Medulla oblongata (tissue), 1 donor: ENCODE measurements at regions not wholly inside any gene's neighbourhood (a gene's known extent, or its start where the extent isn't known, plus 50 kb on each side); places are given as distances from the start of the nearest gene placed in this dataset.
A peak's percentile ranks its signal among the peaks of the same experiment; 100 is the strongest.

Source experiments
- DNase-seq: peaks from one replicate; pipeline ENCODE4 v3.0.0-alpha.2; 2015; ENCODE audit errors: extremely low spot score

- DNase-seq: no peak
Observed at GRCh38 chr13:103356226-103356864, 290.1 kb upstream of the SLC10A2 start.

DNA sequence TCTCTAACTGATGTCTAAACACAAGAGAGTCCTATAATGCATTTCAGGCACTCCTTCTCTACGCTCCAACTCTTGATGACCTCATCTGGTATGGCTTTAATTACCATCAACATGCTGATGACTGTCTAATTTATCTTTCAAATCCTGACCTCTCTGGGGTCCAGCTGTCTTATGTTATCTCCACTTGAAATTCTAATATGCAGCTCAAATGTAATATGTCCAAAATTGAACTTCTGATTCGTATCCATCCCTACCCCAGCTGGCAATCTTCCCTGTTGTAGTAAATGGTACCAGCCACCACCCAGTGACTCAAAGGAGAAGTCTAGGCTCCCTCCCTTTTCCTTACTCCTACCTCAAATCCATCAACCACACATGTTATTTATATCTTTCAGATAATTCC lies 288.0 kb upstream of the SLC10A2 start:
- DNase-seq: no peak

DNA sequence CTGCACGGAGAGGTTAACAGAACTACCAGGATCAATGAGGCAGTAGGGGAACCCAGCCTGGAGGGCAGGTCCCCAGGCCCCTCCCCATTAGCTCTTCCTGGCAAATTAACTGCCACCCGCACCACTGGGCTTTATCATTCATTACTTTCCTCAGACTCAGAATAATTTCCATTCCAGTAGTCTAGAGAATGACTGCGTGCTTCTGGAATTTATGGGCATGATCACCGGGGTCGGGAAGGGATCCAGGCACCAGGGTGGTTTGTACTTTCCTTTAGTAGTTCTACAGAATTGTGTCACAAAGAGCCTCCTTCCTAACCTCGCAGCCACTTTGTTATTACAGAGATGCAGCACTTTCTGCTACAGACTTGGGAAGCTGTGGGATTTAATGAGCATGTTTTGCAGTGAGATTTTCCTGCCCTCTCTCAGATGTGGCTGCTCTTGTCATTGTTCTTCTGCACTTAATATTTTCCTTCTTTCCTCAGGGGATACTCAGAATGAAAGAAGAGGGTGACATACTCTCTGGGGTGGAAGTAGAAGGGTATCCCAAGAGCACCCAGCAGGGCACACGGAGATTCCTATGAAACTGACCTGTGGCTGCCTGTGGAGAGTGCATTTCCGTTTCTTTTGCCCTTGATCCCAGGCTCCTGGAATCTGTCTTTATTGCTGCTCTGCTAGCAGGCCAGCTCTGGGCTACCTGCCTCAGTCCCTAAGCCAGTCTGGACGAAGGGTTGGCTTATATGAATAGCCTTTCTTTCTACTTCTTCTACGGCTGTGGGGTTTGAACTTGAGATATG lies 285.0 kb upstream of the SLC10A2 start:
- no peak for DNase-seq

GRCh38 chr13:103350147-103350546 lies 283.9 kb upstream of the SLC10A2 start:
- DNase-seq: no peak

DNA sequence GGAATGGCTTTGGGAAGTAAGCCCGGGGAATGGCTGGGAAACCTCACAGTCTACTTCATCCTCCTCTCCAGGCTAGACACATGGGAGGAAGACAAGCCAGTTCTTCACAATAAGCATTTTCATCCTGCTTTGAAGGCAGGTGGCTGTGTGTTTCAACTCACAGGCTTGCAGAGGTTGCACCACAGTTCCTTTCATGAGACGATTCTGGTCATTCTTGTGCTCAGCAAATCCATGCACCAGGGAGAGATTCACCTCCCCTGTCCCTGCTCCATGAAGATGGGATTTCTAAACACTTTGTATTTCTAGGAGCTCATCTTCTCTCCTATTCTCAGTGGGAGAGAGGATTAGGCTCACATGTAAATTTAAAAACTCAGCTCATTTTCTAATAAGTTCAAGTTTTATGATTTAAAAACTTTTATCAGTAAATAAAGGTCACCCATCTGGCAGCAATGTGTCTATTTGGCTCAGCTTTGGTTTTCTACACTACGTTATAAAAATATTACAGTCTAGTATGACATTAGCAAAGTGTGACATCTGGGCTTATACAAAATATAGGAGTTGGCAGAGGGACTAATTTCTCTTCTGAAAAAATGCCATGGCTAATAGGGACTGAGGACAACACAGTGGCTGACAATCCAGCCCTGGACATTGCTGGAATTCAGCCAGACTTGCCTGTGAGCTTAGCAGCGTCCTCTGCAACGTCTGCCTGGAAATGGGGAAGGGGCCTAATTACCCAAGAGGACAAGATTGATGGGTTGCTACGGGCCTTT lies 283.2 kb upstream of the SLC10A2 start:
- no peak for DNase-seq

DNA sequence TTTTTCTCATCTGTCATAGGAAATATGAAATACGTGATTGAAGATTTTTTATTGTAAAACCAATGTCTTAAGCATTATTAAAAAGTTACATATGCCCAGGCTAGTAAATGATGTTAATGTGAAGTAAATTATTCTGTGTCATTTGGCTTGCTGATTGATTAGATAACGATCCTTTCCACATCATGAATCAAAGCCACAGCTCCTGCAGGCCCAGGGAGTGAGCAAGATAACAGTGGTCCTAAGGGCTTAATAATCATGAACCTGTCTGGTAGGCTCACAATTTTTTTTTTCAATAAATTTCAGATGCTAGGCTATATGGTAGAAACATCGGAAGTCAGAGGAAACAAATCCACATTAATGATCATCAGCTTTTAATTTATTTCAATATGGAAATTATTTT lies 269.0 kb upstream of the SLC10A2 start:
- DNase-seq: no peak

DNA sequence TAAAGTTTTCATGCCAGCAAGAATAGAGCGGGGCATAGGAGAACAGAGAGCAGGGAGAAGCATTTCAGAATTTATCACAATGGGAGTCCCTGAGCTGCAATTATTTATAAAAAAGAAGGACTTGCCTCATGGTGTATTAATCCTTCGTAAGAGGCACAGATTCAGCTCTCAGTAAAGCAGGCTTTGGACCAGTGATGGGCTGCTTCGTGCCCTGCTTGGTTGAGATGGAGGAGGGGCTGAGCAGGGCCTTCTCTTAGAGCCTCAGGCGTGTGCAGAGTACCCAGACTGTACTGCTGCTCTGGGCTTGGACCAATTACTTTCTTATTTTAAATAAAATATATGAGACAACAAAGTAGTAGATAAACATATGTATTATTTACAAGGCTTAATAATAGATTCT lies 265.7 kb upstream of the SLC10A2 start:
- no peak for DNase-seq

DNA sequence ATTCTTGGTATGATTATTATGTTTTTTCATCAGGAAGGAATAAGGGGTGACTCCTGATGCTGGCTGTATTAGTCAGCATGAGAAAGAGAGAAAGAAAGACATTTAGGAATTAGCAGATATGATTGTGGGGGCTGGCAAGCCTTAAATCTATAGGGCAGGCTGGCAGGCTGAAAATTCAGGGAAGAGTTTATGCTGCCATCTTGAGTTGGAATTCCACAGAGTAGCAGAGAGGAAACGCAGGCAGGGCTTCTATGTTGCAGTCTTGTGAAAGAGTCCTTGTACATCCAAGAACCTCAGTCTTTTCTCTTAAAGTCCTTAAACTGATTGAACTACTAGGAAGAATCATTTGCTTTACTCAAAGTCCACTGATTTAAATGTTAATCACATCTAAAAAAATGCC lies 262.7 kb upstream of the SLC10A2 start:
- DNase-seq: peak; percentile 6

GRCh38 chr13:103326326-103326725 lies 260.1 kb upstream of the SLC10A2 start:
- no peak for DNase-seq

DNA sequence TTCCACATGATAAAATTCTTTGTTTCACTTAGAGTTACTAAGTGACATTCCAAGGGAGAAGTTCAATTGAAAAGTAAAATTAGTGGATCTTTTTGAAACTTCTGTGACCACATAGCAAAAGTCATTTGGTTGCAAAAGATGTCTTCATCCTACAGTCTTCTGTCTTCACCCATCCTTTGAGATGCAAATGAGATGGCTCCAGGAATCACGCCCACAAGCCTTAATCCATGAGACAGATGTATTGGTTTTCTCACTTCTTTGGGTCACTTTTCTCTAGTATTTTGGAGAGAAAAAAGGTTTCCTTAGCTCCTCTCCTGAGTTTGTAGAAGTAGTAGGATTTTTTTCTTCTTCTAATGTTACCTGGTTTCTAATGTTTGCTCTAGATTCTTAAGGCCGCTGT lies 259.5 kb upstream of the SLC10A2 start:
- no peak for DNase-seq

GRCh38 chr13:103324641-103325040 lies 258.4 kb upstream of the SLC10A2 start:
- no peak for DNase-seq

GRCh38 chr13:103315711-103316110 lies 249.5 kb upstream of the SLC10A2 start:
- DNase-seq: no peak

GRCh38 chr13:103312467-103312866 lies 246.2 kb upstream of the SLC10A2 start:
- no peak for DNase-seq

GRCh38 chr13:103308667-103309066 lies 242.4 kb upstream of the SLC10A2 start:
- DNase-seq: no peak

GRCh38 chr13:103306163-103306562 lies 239.9 kb upstream of the SLC10A2 start:
- no peak for DNase-seq

GRCh38 chr13:103303078-103303651 lies 236.9 kb upstream of the SLC10A2 start:
- no peak for DNase-seq

- DNase-seq: no peak
Observed at GRCh38 chr13:103302676-103303075, 236.5 kb upstream of the SLC10A2 start.

- no peak for DNase-seq
Observed at GRCh38 chr13:103299079-103299478, 232.9 kb upstream of the SLC10A2 start.

DNA sequence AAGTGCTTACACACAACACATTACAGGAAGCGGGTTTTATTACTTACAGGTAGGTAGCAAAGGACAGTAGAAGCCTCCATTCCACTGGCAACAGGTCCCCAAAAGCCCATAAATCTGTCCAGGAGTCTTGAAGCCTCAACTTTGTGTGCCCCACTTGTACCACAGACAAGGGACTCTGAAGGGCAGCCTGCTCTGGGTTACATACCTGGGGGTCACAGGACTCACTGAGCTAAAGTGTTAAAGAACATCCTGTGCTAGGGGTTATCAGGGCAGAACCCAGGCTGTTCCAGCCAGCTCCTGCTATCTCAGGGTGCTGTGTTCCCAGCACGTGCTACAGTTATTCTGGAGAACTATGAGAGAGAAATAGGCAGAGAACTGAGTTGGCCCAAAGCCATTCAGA lies 230.9 kb upstream of the SLC10A2 start:
- DNase-seq: no peak

DNA sequence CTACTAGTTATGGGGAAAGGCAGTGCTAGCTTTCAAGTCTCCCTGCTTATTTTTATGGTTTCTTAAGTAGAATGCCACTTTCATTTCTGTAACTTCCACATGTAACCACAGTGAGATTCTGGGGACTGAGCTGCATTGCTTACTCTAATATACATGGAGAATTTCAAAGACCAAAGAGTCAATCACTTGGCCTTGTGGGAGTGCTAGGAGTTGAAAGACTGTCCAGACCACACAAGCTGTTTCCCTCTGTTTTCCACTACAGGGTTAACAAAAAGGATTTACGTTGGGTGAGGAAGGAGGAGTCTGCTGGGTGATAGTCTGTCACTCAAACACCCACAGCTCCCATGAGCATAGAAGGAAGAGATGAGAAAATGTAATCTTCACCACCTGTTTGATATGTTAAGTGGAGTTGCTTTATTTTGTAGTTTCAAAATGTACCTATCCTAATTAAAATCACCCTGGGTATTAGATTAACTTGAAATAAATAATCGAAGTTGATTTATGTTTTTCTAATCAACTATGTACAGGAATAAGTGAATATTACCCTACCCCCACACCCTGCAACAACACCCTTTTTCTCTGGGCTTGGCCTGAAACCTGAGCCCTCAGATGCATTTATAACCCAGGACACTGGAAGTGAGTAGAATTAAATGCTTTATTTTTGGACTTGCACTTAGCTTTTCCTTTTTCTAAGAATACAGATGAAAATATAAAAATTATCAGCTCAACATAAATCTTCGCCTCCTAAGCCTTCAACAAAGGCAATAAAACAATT lies 225.8 kb upstream of the SLC10A2 start:
- DNase-seq: no peak

DNA sequence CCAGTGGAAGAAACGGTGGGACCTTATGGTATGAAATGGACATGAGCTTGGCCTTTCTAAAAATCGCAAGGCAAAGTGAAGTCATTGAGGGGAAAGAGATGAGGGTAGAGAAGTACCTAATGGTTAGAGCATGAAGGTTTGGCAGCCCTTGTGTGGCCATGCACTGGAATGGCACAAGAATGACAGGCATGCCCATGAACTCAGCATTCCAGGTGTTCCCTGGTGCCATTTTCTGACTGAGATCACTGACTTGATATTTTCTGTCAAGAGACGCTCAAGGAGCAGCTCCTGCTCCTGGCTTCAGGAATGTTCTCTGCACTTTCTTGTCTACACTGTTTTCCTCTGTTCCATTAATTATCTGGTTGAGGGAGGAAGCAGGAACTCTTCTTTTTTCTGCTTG lies 225.0 kb upstream of the SLC10A2 start:
- DNase-seq: no peak

- DNase-seq: no peak
Observed at GRCh38 chr13:103289681-103290080, 223.5 kb upstream of the SLC10A2 start.
